ENCODE measurements at regions not wholly inside any gene's neighbourhood (a gene's known extent, or its start where the extent isn't known, plus 50 kb on each side); places are given as distances from the start of the nearest gene placed in this dataset.

DNA sequence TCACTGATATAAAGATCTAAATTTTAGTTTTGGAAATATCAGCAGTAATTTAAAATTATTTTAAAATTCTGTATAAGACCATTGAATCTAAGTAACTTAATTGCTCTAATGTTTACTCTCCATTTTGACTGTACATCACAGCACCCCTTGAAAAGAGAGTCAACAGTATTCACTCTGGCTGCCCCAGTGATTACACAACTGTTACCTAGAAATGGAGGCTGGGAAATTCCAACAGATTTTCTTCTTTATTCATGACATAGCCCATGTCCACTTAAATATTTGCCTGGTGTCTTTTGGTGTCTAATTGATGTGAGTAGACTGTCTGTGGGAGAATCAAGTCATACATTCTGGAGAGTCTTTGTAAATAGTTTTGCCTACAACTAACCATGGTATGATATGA, 301.8 kb upstream of the CDH6 start:
- no peak for TF ChIP-seq EZH2phosphoT487 (IDR thresholded peaks at IDR 0.05)
- TF ChIP-seq, protein P1, sequence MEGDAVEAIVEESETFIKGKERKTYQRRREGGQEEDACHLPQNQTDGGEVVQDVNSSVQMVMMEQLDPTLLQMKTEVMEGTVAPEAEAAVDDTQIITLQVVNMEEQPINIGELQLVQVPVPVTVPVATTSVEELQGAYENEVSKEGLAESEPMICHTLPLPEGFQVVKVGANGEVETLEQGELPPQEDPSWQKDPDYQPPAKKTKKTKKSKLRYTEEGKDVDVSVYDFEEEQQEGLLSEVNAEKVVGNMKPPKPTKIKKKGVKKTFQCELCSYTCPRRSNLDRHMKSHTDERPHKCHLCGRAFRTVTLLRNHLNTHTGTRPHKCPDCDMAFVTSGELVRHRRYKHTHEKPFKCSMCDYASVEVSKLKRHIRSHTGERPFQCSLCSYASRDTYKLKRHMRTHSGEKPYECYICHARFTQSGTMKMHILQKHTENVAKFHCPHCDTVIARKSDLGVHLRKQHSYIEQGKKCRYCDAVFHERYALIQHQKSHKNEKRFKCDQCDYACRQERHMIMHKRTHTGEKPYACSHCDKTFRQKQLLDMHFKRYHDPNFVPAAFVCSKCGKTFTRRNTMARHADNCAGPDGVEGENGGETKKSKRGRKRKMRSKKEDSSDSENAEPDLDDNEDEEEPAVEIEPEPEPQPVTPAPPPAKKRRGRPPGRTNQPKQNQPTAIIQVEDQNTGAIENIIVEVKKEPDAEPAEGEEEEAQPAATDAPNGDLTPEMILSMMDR (IDR thresholded peaks at IDR 0.05): no peak
- TF ChIP-seq EZH2 (IDR thresholded peaks at IDR 0.05): no peak
- no peak overlapping the region for H3K9ac ChIP-seq
- Mint-ChIP-seq H3K27me3 (ENCODE audit: insufficient read depth, low read depth) (peaks cover 2% of the 10 kb centered on the region), H3K4me3 (no peak overlapping the region), H3K36me3 (no peaks in the 10 kb centered on the region), H3K9me3 (peaks cover 3% of the 10 kb centered on the region), H3K4me1 (peaks cover 7% of the 10 kb centered on the region), H3K27ac (no peak overlapping the region)
- H4K20me1 ChIP-seq (ENCODE audit: low read depth): no peaks in the 10 kb centered on the region
- no peaks in the 10 kb centered on the region for H3F3A ChIP-seq (ENCODE audit: low read depth)
- no peak overlapping the region for H3K4me2 ChIP-seq
- no peak overlapping the region for H3K4me3 ChIP-seq
- H3K27me3 ChIP-seq: no peaks in the 10 kb centered on the region
- H3K27ac ChIP-seq: no peak overlapping the region
- H3K4me1 ChIP-seq: no peaks in the 10 kb centered on the region
- H2AFZ ChIP-seq (replicated peaks): no peak overlapping the region
- H3K36me3 ChIP-seq: no peaks in the 10 kb centered on the region
- no peaks in the 10 kb centered on the region for H3K9me3 ChIP-seq (ENCODE audit: low read depth)
- no peaks in the 10 kb centered on the region for H3K79me2 ChIP-seq (ENCODE audit: low read depth)
- no peak for DNase-seq (ENCODE audit: low spot score)

DNA sequence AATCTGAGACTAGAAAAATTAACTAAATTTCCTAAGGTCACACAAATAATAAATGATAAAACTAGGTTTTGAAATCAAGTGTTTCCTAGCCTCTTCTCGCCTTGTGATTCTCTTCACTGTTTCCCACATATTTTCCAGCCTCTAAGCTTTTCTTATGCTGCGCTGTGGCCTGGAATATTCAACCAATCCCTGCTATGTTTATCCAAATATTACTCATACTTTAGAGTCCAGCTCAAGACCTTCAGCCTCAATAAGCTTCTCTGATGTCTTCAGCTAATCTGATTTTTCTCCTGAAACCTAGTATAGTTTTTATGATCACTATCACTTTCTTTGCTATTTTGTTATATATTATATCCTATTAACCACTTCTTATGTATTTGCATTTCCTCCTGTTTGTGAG, 303.1 kb upstream of the CDH6 start:
- H3K9me3 Mint-ChIP-seq: peaks cover 3% of the 10 kb centered on the region
- Histone ChIP-seq H3K36me3 (no peaks in the 10 kb centered on the region), H3K27me3 (no peaks in the 10 kb centered on the region), H3K79me2 (ENCODE audit: low read depth) (no peaks in the 10 kb centered on the region), H2AFZ (replicated peaks) (no peak overlapping the region), H3K4me3 (no peak overlapping the region), H3F3A (ENCODE audit: low read depth) (no peaks in the 10 kb centered on the region), H4K20me1 (ENCODE audit: low read depth) (no peaks in the 10 kb centered on the region), H3K4me2 (no peak overlapping the region), H3K9ac (no peak overlapping the region), H3K9me3 (ENCODE audit: low read depth) (no peaks in the 10 kb centered on the region), H3K27ac (no peak overlapping the region), H3K4me1 (no peaks in the 10 kb centered on the region)
- no peak for DNase-seq (ENCODE audit: low spot score)
- no peak overlapping the region for H3K4me3 Mint-ChIP-seq
- H3K27me3 Mint-ChIP-seq (ENCODE audit: insufficient read depth, low read depth): no peaks in the 10 kb centered on the region
- TF ChIP-seq EZH2 (IDR thresholded peaks at IDR 0.05) (no peak), EZH2phosphoT487 (IDR thresholded peaks at IDR 0.05) (no peak)
- TF ChIP-seq, protein P1 (IDR thresholded peaks at IDR 0.05): no peak
- peaks cover 7% of the 10 kb centered on the region for H3K4me1 Mint-ChIP-seq
- H3K27ac Mint-ChIP-seq: no peak overlapping the region
- H3K36me3 Mint-ChIP-seq: no peaks in the 10 kb centered on the region

DNA sequence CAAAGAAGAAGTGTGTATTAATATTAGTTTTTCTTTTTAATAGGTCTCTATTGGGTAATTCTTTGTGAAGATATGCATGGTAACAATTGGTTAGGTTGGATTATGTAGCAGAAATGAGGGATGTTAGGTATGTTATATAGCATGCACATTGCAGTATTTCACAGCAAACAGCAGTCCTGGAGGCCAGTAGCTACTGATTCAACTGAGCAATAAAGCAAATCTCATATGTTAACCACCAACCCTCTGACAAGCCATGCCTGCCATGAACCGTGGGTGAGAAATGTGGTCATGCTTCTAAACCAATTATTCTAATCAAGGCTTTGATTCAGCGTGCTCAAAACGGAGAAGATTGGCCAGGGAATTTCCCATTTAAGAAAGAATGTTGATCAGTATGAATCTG, 313.0 kb upstream of the CDH6 start:
- H3K79me2 ChIP-seq (ENCODE audit: low read depth): no peaks in the 10 kb centered on the region
- TF ChIP-seq, protein P1 (IDR thresholded peaks at IDR 0.05): no peak
- TF ChIP-seq EZH2phosphoT487 (IDR thresholded peaks at IDR 0.05) (no peak), EZH2 (IDR thresholded peaks at IDR 0.05) (no peak)
- no peaks in the 10 kb centered on the region for H3K36me3 ChIP-seq
- peaks cover 5% of the 10 kb centered on the region for H3K36me3 Mint-ChIP-seq
- H3K9me3 Mint-ChIP-seq: peaks cover 6% of the 10 kb centered on the region
- no peak overlapping the region for H2AFZ ChIP-seq (replicated peaks)
- DNase-seq (ENCODE audit: low spot score): no peak
- no peaks in the 10 kb centered on the region for H4K20me1 ChIP-seq (ENCODE audit: low read depth)
- peaks cover 11% of the 10 kb centered on the region for H3K4me1 Mint-ChIP-seq
- H3K4me1 ChIP-seq: peaks cover 4% of the 10 kb centered on the region
- no peak overlapping the region for H3K4me3 ChIP-seq
- H3K4me3 Mint-ChIP-seq: no peak overlapping the region
- no peaks in the 10 kb centered on the region for H3F3A ChIP-seq (ENCODE audit: low read depth)
- no peak overlapping the region for H3K27ac Mint-ChIP-seq
- H3K9ac ChIP-seq: no peak overlapping the region
- H3K27ac ChIP-seq: no peak overlapping the region
- peaks cover 2% of the 10 kb centered on the region for H3K27me3 Mint-ChIP-seq (ENCODE audit: insufficient read depth, low read depth)
- no peaks in the 10 kb centered on the region for H3K9me3 ChIP-seq (ENCODE audit: low read depth)
- no peak overlapping the region for H3K4me2 ChIP-seq
- H3K27me3 ChIP-seq: no peaks in the 10 kb centered on the region
